Endothelial cell of umbilical vein (primary cell): ENCODE measurements at regions not wholly inside any gene's neighbourhood (a gene's known extent, or its start where the extent isn't known, plus 50 kb on each side); places are given as distances from the start of the nearest gene placed in this dataset.

Source experiments
- EZH2 ChIP-seq: IDR thresholded peaks from 2 replicates; pipeline ENCODE4 v1.6.1; 2012; ENCODE audit warnings: borderline replicate concordance, low read depth, mild to moderate bottlenecking, moderate library complexity, low read length, inconsistent platforms; ENCODE audit not compliant: severe bottlenecking
- GATA2 ChIP-seq: IDR thresholded peaks from 2 replicates; pipeline ENCODE4 v1.7.0; 2011; ENCODE audit warnings: low read depth, mild to moderate bottlenecking, moderate library complexity, mixed read lengths, low read length; ENCODE audit not compliant: insufficient read length, insufficient read depth
- MYC ChIP-seq: IDR thresholded peaks from one replicate; pipeline ENCODE4 v1.6.1; 2011; ENCODE audit warnings: mild to moderate bottlenecking, low read depth, low read length
- POLR2A ChIP-seq: IDR thresholded peaks from 2 replicates; pipeline ENCODE4 v1.6.1; 2012; ENCODE audit warnings: low read depth, mild to moderate bottlenecking, control low read depth, low read length
- POLR2AphosphoS5 ChIP-seq: IDR thresholded peaks from 2 replicates; pipeline ENCODE4 v1.6.1; 2012; ENCODE audit warnings: low read depth, mild to moderate bottlenecking, control low read depth, low read length, moderate library complexity; ENCODE audit not compliant: insufficient read depth
- TF ChIP-seq, protein P1 (sequence below), 2 donors: IDR thresholded peaks; 1 replicate in 1 of 2; 2 replicates in 1 of 2; pipeline ENCODE4 v1.5.1; 2011; ENCODE audit warnings: low read length in 2 of 2, mild to moderate bottlenecking in 2 of 2, moderate library complexity in 2 of 2, control low read depth in 1 of 2, inconsistent platforms in 1 of 2, low read depth in 1 of 2; ENCODE audit not compliant: insufficient read depth in 1 of 2; ENCODE audit errors: extremely low read depth in 1 of 2
- TF ChIP-seq, protein P2 (sequence below): IDR thresholded peaks from 2 replicates; pipeline ENCODE4 v1.6.1; 2011; ENCODE audit not compliant: insufficient read depth, insufficient read length

GRCh38 chr11:8744423-8744822 lies 61.8 kb downstream of the RPL27A start:
- TF ChIP-seq POLR2A (no peak), POLR2AphosphoS5 (no peak), EZH2 (no peak), GATA2 (no peak), MYC (no peak)
- TF ChIP-seq, protein P1, sequence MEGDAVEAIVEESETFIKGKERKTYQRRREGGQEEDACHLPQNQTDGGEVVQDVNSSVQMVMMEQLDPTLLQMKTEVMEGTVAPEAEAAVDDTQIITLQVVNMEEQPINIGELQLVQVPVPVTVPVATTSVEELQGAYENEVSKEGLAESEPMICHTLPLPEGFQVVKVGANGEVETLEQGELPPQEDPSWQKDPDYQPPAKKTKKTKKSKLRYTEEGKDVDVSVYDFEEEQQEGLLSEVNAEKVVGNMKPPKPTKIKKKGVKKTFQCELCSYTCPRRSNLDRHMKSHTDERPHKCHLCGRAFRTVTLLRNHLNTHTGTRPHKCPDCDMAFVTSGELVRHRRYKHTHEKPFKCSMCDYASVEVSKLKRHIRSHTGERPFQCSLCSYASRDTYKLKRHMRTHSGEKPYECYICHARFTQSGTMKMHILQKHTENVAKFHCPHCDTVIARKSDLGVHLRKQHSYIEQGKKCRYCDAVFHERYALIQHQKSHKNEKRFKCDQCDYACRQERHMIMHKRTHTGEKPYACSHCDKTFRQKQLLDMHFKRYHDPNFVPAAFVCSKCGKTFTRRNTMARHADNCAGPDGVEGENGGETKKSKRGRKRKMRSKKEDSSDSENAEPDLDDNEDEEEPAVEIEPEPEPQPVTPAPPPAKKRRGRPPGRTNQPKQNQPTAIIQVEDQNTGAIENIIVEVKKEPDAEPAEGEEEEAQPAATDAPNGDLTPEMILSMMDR (IDR thresholded peaks at IDR 0.05; ENCODE audit: extremely low read depth in 1 of 2, insufficient read depth in 1 of 2, low read depth in 1 of 2, low read length in 2 of 2) = no peak
- TF ChIP-seq, protein P2, sequence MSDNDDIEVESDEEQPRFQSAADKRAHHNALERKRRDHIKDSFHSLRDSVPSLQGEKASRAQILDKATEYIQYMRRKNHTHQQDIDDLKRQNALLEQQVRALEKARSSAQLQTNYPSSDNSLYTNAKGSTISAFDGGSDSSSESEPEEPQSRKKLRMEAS = no peak
